A673 (cell line): ENCODE measurements at regions not wholly inside any gene's neighbourhood (a gene's known extent, or its start where the extent isn't known, plus 50 kb on each side); places are given as distances from the start of the nearest gene placed in this dataset.

Source experiments
- BruUV-seq: library from RNA; stranded (reverse); fragments of 400-500 nt; replicated peaks from 2 replicates; lab custom pipeline; 2021; lab: Mats Ljungman, UMichigan
- CTCF ChIA-PET: fragments of 300-600 bp; sonication (Branson Sonifier 250); formaldehyde crosslinking; loops from one replicate; lab custom pipeline; 2022; ENCODE audit warnings: antibody characterized with exemption; lab: Charles Lee
- POLR2A ChIA-PET: fragments of 300-600 bp; sonication (Branson Sonifier 250); formaldehyde crosslinking; loops from one replicate; lab custom pipeline; 2022; ENCODE audit warnings: antibody characterized with exemption; ENCODE audit not compliant: low non-redundant PET; lab: Charles Lee
- DNase-seq: peaks from one replicate; pipeline ENCODE4 v3.0.0-alpha.2; 2015; ENCODE audit warnings: low spot score
- H3K27ac ChIP-seq: fragments of 200-600 bp; sonication (generic); 2 replicates; pipeline ENCODE4 v1.5.1; 2016; ENCODE audit warnings: mixed run types, low read depth, mild to moderate bottlenecking, mixed read lengths, antibody characterized with exemption, low read length; ENCODE audit not compliant: poor library complexity, severe bottlenecking
- H3K27me3 ChIP-seq: fragments of 200-600 bp; sonication (generic); replicated peaks from 2 replicates; pipeline ENCODE4 v1.6.1; 2017; ENCODE audit warnings: mixed run types, low read depth, mild to moderate bottlenecking, mixed read lengths, antibody characterized with exemption, low read length; ENCODE audit not compliant: insufficient read depth, poor library complexity
- H3K36me3 ChIP-seq: fragments of 200-600 bp; sonication (generic); 2 replicates; pipeline ENCODE4 v1.6.1; 2016; ENCODE audit warnings: mixed run types, mild to moderate bottlenecking, mixed read lengths, antibody characterized with exemption, low read length; ENCODE audit not compliant: insufficient read depth, poor library complexity, severe bottlenecking
- H3K4me1 ChIP-seq: fragments of 200-600 bp; sonication (generic); 2 replicates; pipeline ENCODE4 v1.6.1; 2017; ENCODE audit warnings: mixed run types, mild to moderate bottlenecking, mixed read lengths, antibody characterized with exemption, low read length; ENCODE audit not compliant: insufficient read depth, poor library complexity, severe bottlenecking
- H3K4me3 ChIP-seq: fragments of 200-600 bp; sonication (generic); 2 replicates; pipeline ENCODE4 v1.5.1; 2016; ENCODE audit warnings: low read depth, mixed run types, mild to moderate bottlenecking, mixed read lengths, low read length; ENCODE audit not compliant: poor library complexity, severe bottlenecking
- H3K9me3 ChIP-seq: fragments of 200-600 bp; sonication (generic); 2 replicates; pipeline ENCODE4 v1.6.1; 2016; ENCODE audit warnings: mixed run types, low read depth, mild to moderate bottlenecking, mixed read lengths, antibody characterized with exemption, low read length; ENCODE audit not compliant: poor library complexity, severe bottlenecking
- EZH2 ChIP-seq: fragments of 200-600 bp; sonication (generic); IDR thresholded peaks from 2 replicates; pipeline ENCODE4 v1.6.1; 2017; ENCODE audit warnings: borderline replicate concordance, low read depth, mild to moderate bottlenecking, mixed read lengths, antibody characterized with exemption, low read length; ENCODE audit not compliant: poor library complexity, severe bottlenecking
- intact Hi-C: fragments of 100-400 bp; cut with micrococcal nuclease; formaldehyde crosslinking; loops from one replicate; pipeline ENCODE4 v1.10.0; 2022; ENCODE audit not compliant: unreplicated experiment
- TF ChIP-seq, protein P1 (sequence below): fragments of 300-800, 200-600 bp; sonication (generic); conservative IDR thresholded peaks from 2 replicates; pipeline ENCODE4 v1.5.1; 2017; ENCODE audit warnings: low read depth, mild to moderate bottlenecking, antibody characterized with exemption, low read length, moderate library complexity, mixed read lengths

DNA sequence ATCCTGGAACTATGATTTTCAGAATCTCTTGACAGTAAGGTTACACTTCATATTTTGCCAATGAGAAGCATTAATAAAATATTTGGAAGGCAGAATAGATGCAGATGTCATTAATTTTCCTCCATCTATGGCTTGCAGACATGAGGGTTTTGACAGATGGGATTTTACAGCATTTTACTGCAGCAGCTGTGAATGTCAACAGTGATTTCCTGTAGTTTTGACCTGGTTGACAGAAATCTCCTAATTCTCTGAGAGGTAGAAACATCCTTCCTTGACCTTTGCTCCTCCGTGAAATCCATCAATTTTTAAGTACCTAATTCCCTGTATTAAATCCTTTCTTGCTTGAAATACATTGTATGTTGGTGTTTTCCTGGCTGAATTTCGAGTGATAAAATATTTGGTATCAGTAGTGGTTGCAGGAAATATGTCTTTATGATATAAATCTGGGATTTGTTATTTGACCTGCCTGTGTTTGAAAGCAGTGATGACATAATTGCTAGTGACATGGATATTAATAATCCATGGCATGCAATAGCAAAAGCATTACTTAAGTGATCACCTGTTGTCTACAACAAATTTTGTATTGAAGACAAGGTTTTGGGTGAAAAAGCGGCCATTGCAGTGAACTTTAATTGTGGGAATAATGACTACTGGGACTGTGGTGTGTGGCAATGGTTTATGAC is 73.9 kb downstream of the HLX start:
- Histone ChIP-seq H3K9me3 (peaks cover under 1% of the 10 kb centered on the region), H3K4me1 (no peaks in the 10 kb centered on the region), H3K27ac (no peak overlapping the region), H3K36me3 (no peaks in the 10 kb centered on the region), H3K4me3 (no peak overlapping the region), H3K27me3 (no peaks in the 10 kb centered on the region)
- no peak for DNase-seq
- ChIA-PET CTCF (no interaction called here), POLR2A (no interaction called here)
- intact Hi-C loops: no loop called here
- no peak for TF ChIP-seq EZH2
- TF ChIP-seq, protein P1, sequence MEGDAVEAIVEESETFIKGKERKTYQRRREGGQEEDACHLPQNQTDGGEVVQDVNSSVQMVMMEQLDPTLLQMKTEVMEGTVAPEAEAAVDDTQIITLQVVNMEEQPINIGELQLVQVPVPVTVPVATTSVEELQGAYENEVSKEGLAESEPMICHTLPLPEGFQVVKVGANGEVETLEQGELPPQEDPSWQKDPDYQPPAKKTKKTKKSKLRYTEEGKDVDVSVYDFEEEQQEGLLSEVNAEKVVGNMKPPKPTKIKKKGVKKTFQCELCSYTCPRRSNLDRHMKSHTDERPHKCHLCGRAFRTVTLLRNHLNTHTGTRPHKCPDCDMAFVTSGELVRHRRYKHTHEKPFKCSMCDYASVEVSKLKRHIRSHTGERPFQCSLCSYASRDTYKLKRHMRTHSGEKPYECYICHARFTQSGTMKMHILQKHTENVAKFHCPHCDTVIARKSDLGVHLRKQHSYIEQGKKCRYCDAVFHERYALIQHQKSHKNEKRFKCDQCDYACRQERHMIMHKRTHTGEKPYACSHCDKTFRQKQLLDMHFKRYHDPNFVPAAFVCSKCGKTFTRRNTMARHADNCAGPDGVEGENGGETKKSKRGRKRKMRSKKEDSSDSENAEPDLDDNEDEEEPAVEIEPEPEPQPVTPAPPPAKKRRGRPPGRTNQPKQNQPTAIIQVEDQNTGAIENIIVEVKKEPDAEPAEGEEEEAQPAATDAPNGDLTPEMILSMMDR: no peak
- BruUV-seq: no TSS peak

DNA sequence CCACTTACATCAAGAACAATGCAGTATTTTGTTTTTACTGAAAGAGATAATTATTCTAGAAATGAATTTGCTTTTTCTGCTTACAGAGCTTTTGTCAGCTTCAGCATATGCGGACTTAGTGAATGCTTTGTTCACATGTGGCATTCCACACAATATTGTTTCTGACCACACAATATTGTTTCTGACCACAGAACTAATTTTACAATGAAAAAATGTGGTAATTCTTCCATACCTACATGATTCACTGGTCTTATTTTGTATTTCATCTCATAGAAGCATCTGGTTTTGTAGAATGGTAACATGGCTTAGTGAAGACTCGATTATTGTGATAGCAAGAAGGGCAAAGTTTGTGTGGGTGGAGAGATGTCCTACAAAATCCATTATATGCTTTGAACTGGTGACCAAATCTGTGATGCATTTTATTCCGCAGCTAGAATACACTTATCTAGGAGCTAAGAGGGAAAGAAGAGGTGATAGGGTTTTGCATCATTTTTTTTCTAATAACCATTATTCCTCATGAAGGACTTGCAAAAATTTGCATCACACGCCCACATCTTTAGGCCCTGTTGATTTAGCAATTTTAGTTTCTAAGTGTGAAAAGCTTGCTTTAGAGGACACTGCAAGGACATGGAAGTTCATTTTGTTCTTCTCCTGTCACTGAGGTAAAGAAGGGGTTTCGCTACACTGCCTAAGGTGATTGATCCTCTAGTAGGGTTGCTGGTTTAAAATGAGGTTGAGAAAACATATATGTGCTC is 75.3 kb downstream of the HLX start:
- TF ChIP-seq, protein P1: no peak
- TF ChIP-seq EZH2: no peak
- ChIA-PET POLR2A (no interaction called here), CTCF (no interaction called here)
- Histone ChIP-seq H3K36me3 (no peaks in the 10 kb centered on the region), H3K9me3 (no peaks in the 10 kb centered on the region), H3K4me1 (no peaks in the 10 kb centered on the region), H3K4me3 (no peak overlapping the region), H3K27me3 (no peaks in the 10 kb centered on the region), H3K27ac (no peak overlapping the region)
- DNase-seq: no peak
- intact Hi-C loops: no loop called here
- no TSS peak for BruUV-seq

DNA sequence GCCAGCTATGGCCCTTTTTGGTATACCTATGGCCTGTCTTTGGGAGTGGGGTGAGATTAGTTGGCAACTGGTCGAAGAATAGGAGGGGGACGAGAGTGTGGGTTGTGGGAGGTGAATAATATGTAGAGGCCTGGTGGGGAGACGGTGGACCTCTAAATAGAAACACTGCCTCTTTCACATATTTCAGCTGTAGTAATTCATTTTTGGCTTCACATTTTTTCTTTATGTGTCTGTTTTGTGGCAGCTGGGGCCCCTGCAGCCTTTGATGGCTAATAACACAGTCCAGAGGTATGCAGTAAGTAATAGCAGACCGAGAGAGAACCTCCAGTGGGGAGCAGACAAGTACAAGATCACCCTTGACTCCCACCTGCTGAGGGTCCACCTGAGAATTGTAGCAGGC is 75.9 kb downstream of the HLX start:
- intact Hi-C loops: no loop called here
- POLR2A ChIA-PET: no interaction called here

More for the DNA sequence above, 75.9 kb downstream of the HLX start:
- CTCF ChIA-PET: no interaction called here
- no peak overlapping the region for H3K4me3 ChIP-seq
- H3K4me1 ChIP-seq: no peaks in the 10 kb centered on the region
- H3K9me3 ChIP-seq: no peaks in the 10 kb centered on the region
- no TSS peak for BruUV-seq
- TF ChIP-seq EZH2: no peak
- TF ChIP-seq, protein P1: no peak
- no peak overlapping the region for H3K27ac ChIP-seq
- H3K27me3 ChIP-seq: no peaks in the 10 kb centered on the region
- H3K36me3 ChIP-seq: no peaks in the 10 kb centered on the region
- DNase-seq: no peak
